H9 (cell line): ENCODE measurements at regions not wholly inside any gene's neighbourhood (a gene's known extent, or its start where the extent isn't known, plus 50 kb on each side); places are given as distances from the start of the nearest gene placed in this dataset.

Experiments used
- DNase-seq: peaks from one replicate; pipeline ENCODE4 v3.0.0-alpha.2; 2017
- H2AFZ ChIP-seq: one replicate; pipeline ENCODE4 v1.6.1; 2013; ENCODE audit warnings: mild to moderate bottlenecking, low read length, control low read depth, moderate library complexity
- H2AK5ac ChIP-seq: 2 replicates; pipeline ENCODE4 v1.6.1; 2013; ENCODE audit warnings: low read length, control low read depth, mixed read lengths; ENCODE audit not compliant: insufficient read length
- H2BK120ac ChIP-seq: one replicate; pipeline ENCODE4 v1.6.1; 2013; ENCODE audit warnings: low read depth, mild to moderate bottlenecking, low read length, control low read depth, inconsistent platforms; ENCODE audit not compliant: poor library complexity, severe bottlenecking
- H2BK12ac ChIP-seq: 2 replicates; pipeline ENCODE4 v1.6.1; 2013; ENCODE audit warnings: low read length, control low read depth, mixed read lengths, low read depth; ENCODE audit not compliant: insufficient read length
- H2BK15ac ChIP-seq: 2 replicates; pipeline ENCODE4 v1.6.1; 2013; ENCODE audit warnings: low read depth, low read length, control low read depth
- H2BK20ac ChIP-seq: one replicate; pipeline ENCODE4 v1.6.1; 2013; ENCODE audit warnings: low read depth, mild to moderate bottlenecking, low read length, control low read depth, inconsistent platforms; ENCODE audit not compliant: poor library complexity, severe bottlenecking
- H2BK5ac ChIP-seq: 2 replicates; pipeline ENCODE4 v1.6.1; 2013; ENCODE audit warnings: low read length, control low read depth, mixed read lengths; ENCODE audit not compliant: insufficient read length
- H3K14ac ChIP-seq: 2 replicates; pipeline ENCODE4 v1.6.1; 2013; ENCODE audit warnings: low read length, control low read depth; ENCODE audit not compliant: insufficient read depth
- H3K18ac ChIP-seq: 2 replicates; pipeline ENCODE4 v1.6.1; 2013; ENCODE audit warnings: low read depth, mild to moderate bottlenecking, mixed read lengths, low read length, control low read depth; ENCODE audit not compliant: insufficient read length
- H3K23ac ChIP-seq: 2 replicates; pipeline ENCODE4 v1.6.1; 2013; ENCODE audit warnings: low read length, control low read depth, mixed read lengths, low read depth; ENCODE audit not compliant: insufficient read length
- H3K23me2 ChIP-seq: 2 replicates; pipeline ENCODE4 v1.6.1; 2013; ENCODE audit warnings: low read depth, mild to moderate bottlenecking, mixed read lengths, low read length, control low read depth; ENCODE audit not compliant: insufficient read length, poor library complexity, severe bottlenecking
- H3K27ac ChIP-seq: 2 replicates; pipeline ENCODE4 v1.5.1; 2013; ENCODE audit warnings: low read length, control low read depth, mixed read lengths, low read depth; ENCODE audit not compliant: insufficient read length
- H3K27me3 ChIP-seq: 2 replicates; pipeline ENCODE4 v1.6.1; 2013; ENCODE audit warnings: low read length, control low read depth, inconsistent platforms; ENCODE audit not compliant: insufficient read depth
- H3K4ac ChIP-seq: 2 replicates; pipeline ENCODE4 v1.6.1; 2013; ENCODE audit warnings: low read depth, mild to moderate bottlenecking, control low read depth, inconsistent platforms, low read length, moderate library complexity
- H3K4me1 ChIP-seq: 2 replicates; pipeline ENCODE4 v1.6.1; 2013; ENCODE audit warnings: low read length, control low read depth, inconsistent platforms; ENCODE audit not compliant: insufficient read depth
- H3K4me2 ChIP-seq: 2 replicates; pipeline ENCODE4 v1.6.1; 2013; ENCODE audit warnings: low read length, control low read depth, mixed read lengths; ENCODE audit not compliant: insufficient read length, insufficient read depth
- H3K56ac ChIP-seq: 2 replicates; pipeline ENCODE4 v1.6.1; 2013; ENCODE audit warnings: low read depth, mild to moderate bottlenecking, mixed read lengths, low read length, control low read depth; ENCODE audit not compliant: insufficient read length
- H3K79me1 ChIP-seq: 2 replicates; pipeline ENCODE4 v1.6.1; 2013; ENCODE audit warnings: low read depth, mild to moderate bottlenecking, moderate library complexity, low read length, control low read depth, inconsistent platforms; ENCODE audit not compliant: insufficient read depth, poor library complexity, severe bottlenecking
- H3K79me2 ChIP-seq: 2 replicates; pipeline ENCODE4 v1.6.1; 2013; ENCODE audit warnings: low read length, control low read depth, inconsistent platforms; ENCODE audit not compliant: insufficient read depth
- H3K9ac ChIP-seq: 2 replicates; pipeline ENCODE4 v1.6.1; 2013; ENCODE audit warnings: low read length, control low read depth, mixed read lengths; ENCODE audit not compliant: insufficient read length; ENCODE audit errors: extremely low read depth
- H3K9me3 ChIP-seq: one replicate; pipeline ENCODE4 v1.6.1; 2013; ENCODE audit warnings: low read depth, low read length, inconsistent platforms; ENCODE audit not compliant: control insufficient read depth
- H3T11ph ChIP-seq: one replicate; pipeline ENCODE4 v1.6.1; 2013; ENCODE audit warnings: mild to moderate bottlenecking, low read length, control low read depth, inconsistent platforms
- H4K20me1 ChIP-seq: one replicate; pipeline ENCODE4 v1.6.1; 2013; ENCODE audit not compliant: control insufficient read depth, insufficient read length, insufficient read depth
- H4K5ac ChIP-seq: 2 replicates; pipeline ENCODE4 v1.6.1; 2013; ENCODE audit warnings: low read depth, mild to moderate bottlenecking, mixed read lengths, low read length, control low read depth; ENCODE audit not compliant: insufficient read length
- H4K8ac ChIP-seq: replicated peaks from 2 replicates; pipeline ENCODE4 v1.6.1; 2013; ENCODE audit warnings: low read length, control low read depth, mixed read lengths, low read depth; ENCODE audit not compliant: insufficient read length
- H4K91ac ChIP-seq: 2 replicates; pipeline ENCODE4 v1.6.1; 2013; ENCODE audit warnings: low read depth, mild to moderate bottlenecking, moderate library complexity, mixed read lengths, low read length, control low read depth; ENCODE audit not compliant: insufficient read length
- H3K27ac Mint-ChIP-seq, 3 experiments: 2 replicates in 2 of 3; 3 replicates in 1 of 3; pipeline ENCODE4 v1.8.0; 2020 to 2021; ENCODE audit warnings: mixed read lengths in 3 of 3, mild to moderate bottlenecking in 1 of 3, moderate library complexity in 1 of 3
- H3K27me3 Mint-ChIP-seq: 2 replicates; pipeline ENCODE4 v1.8.0; 2021; ENCODE audit warnings: low read depth, mild to moderate bottlenecking, moderate library complexity, mixed read lengths
- H3K36me3 Mint-ChIP-seq, 3 experiments: 2 replicates in 2 of 3; 3 replicates in 1 of 3; pipeline ENCODE4 v1.8.0; 2020 to 2021; ENCODE audit warnings: low read depth in 3 of 3, mixed read lengths in 3 of 3; ENCODE audit not compliant: insufficient read depth in 1 of 3
- H3K4me1 Mint-ChIP-seq, 2 experiments: 2 replicates each; pipeline ENCODE4 v1.8.0; 2020; ENCODE audit warnings: mixed read lengths in 2 of 2
- H3K4me3 Mint-ChIP-seq, 2 experiments: 2 replicates in 1 of 2; 3 replicates in 1 of 2; pipeline ENCODE4 v1.8.0; 2020 to 2021; ENCODE audit warnings: mild to moderate bottlenecking in 2 of 2, mixed read lengths in 2 of 2, moderate library complexity in 1 of 2
- H3K9me3 Mint-ChIP-seq, 2 experiments: 2 replicates in 1 of 2; 3 replicates in 1 of 2; pipeline ENCODE4 v1.8.0; 2020; ENCODE audit warnings: mild to moderate bottlenecking in 2 of 2, mixed read lengths in 2 of 2, moderate library complexity in 1 of 2
- CTCF ChIP-seq: fragments of 200-600 bp; sonication (generic); conservative IDR thresholded peaks from 3 replicates; pipeline ENCODE4 v1.8.0; 2021; ENCODE audit warnings: antibody characterized with exemption, mild to moderate bottlenecking
- WGBS: extraction: QIAGEN DNeasy Blood & Tissue Kit; methylation state at CpG from one replicate; pipeline ENCODE4 v1.1.7; 2013; ENCODE audit warnings: missing lambda C conversion rate, low lambda C conversion rate, mixed read lengths; ENCODE audit not compliant: insufficient read length; ENCODE audit errors: extremely low coverage; 5-methylcytosine and 5-hydroxymethylcytosine counted together

- H2BK15ac ChIP-seq: no peak overlapping the region
- no peak overlapping the region for H2BK120ac ChIP-seq
- no peak overlapping the region for H3K14ac ChIP-seq
- H2BK5ac ChIP-seq: no peak overlapping the region
- no peak overlapping the region for H3K56ac ChIP-seq
- H2AK5ac ChIP-seq: no peak overlapping the region
- no peak overlapping the region for H3K27ac ChIP-seq
- H3K27me3 ChIP-seq: no peaks in the 10 kb centered on the region
- no peak overlapping the region for H3K23ac ChIP-seq
- no peaks in the 10 kb centered on the region for H3K9me3 ChIP-seq
- peak; percentile 26 for DNase-seq
- H4K5ac ChIP-seq: no peak overlapping the region
- H3K9me3 Mint-ChIP-seq: no peaks in the 10 kb centered on the region
- H3K27me3 Mint-ChIP-seq: no peaks in the 10 kb centered on the region
- H3K27ac Mint-ChIP-seq: peak overlapping the region in 2 of 3 experiments; percentile 26 to 34; a peak in 3 of 7 replicates
- no peaks in the 10 kb centered on the region for H3K79me2 ChIP-seq
- WGBS: no CpG with 5 or more reads among the region's 2 CpGs
- no peak overlapping the region for H3K4me2 ChIP-seq
- H3K18ac ChIP-seq: no peak overlapping the region
- no peaks in the 10 kb centered on the region for H4K20me1 ChIP-seq
- H4K91ac ChIP-seq: no peak overlapping the region
- peaks cover 9 to 16% of the 10 kb centered on the region in 2 experiments for H3K4me1 Mint-ChIP-seq
- no peak overlapping the region for H3K4me3 Mint-ChIP-seq
- no peak overlapping the region for H4K8ac ChIP-seq
- H2AFZ ChIP-seq: no peak overlapping the region
- H3K9ac ChIP-seq: no peak overlapping the region
- H3K23me2 ChIP-seq: no peaks in the 10 kb centered on the region
- no peak overlapping the region for H2BK20ac ChIP-seq
- no peaks in the 10 kb centered on the region for H3K36me3 Mint-ChIP-seq
- no peak overlapping the region for H2BK12ac ChIP-seq
- H3K79me1 ChIP-seq: no peaks in the 10 kb centered on the region
- no peak overlapping the region for H3K4ac ChIP-seq
- no peak for TF ChIP-seq CTCF
- H3T11ph ChIP-seq: no peak overlapping the region
- no peaks in the 10 kb centered on the region for H3K4me1 ChIP-seq
Measured at GRCh38 chr5:155475318-155475717, 461.8 kb downstream of the KIF4B start.
